Left lung (tissue), 4 donors: ENCODE measurements at regions not wholly inside any gene's neighbourhood (a gene's known extent, or its start where the extent isn't known, plus 50 kb on each side); places are given as distances from the start of the nearest gene placed in this dataset.
A peak's percentile ranks its signal among the peaks of the same experiment; 100 is the strongest.

Source experiments
- ATAC-seq: fragments of 200-7000 bp; cut with Tn5 transposase; one replicate; pipeline ENCODE4 v1.9.1; 2020; ENCODE audit warnings: moderate library complexity
- DNase-seq, 4 donors: peaks; one replicate each; pipeline ENCODE4 v3.0.0-alpha.2; 2013 to 2020
- H3K27ac ChIP-seq, 2 donors: fragments of 200-600 bp; sonication (generic) in 1 of 2; one replicate each; pipeline versions ENCODE4 v1.5.0 to v1.8.0; 2020 to 2021
- H3K27me3 ChIP-seq, 2 donors: fragments of 200-600 bp; sonication (generic) in 1 of 2; one replicate each; pipeline versions ENCODE4 v1.5.0 to v1.8.0; 2020 to 2021
- H3K36me3 ChIP-seq, 2 donors: fragments of 200-600 bp; sonication (generic) in 1 of 2; one replicate each; pipeline versions ENCODE4 v1.5.0 to v1.8.0; 2020 to 2021
- H3K4me1 ChIP-seq, 2 donors: fragments of 200-600 bp; one replicate each; pipeline ENCODE4 v1.8.0; 2021
- H3K4me3 ChIP-seq, 2 donors: fragments of 200-600 bp; sonication (generic) in 1 of 2; one replicate each; pipeline versions ENCODE4 v1.5.0 to v1.8.0; 2020 to 2021; ENCODE audit warnings: mild to moderate bottlenecking in 1 of 2
- H3K9me3 ChIP-seq, 2 donors: fragments of 200-600 bp; sonication (generic) in 1 of 2; one replicate each; pipeline versions ENCODE4 v1.5.0 to v1.8.0; 2020 to 2021
- intact Hi-C, 2 donors: fragments of 100-400 bp; cut with DNase I; formaldehyde crosslinking; loops; one replicate each; pipeline versions ENCODE4 v1.11.2 to v1.14.2; 2022
- TF ChIP-seq, protein P1 (sequence below), 2 donors: fragments of 200-600 bp; sonication (generic) in 1 of 2; IDR thresholded peaks; one replicate each; pipeline versions ENCODE4 v1.5.0 to v1.8.0; 2021; ENCODE audit warnings: antibody characterized with exemption in 2 of 2
- donor health status: DM: no; HTN: yes; CAD: no.
- donor health status: DM: no; HTN: no; CAD: no.

DNA sequence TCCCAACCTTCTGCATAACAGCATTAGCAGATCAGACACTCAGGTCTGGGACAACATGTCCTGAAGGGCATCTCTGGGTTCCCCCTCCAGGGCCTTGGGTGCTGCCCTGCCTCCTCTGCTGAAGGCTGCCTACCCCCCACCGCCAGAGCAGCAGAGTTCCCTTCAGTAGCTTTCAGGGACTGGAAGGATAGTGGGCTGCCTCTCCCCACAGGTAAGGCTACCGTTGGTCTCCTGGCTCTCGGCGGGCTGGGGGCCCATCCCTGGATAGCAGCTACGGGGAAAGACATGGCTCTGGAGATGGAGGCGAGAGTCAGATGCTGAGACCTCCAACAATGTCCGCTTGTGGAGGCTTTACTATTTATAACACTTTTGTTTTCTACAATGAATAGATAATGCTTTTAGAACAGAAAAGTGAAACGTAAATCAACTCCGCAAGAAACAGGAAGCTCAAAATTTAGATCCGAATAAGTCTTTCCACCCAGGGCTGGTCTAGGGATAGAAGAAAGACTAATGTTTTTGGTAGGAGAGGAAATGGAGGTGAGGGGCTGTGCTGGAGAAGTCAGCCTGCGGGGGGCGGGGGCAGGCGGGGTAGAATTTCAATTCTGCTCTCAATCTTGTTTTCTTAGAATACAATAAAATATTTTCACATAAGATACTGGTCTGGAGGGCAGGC lies 58.4 kb downstream of the ARL4C start:
- Histone ChIP-seq H3K4me3 (no peak overlapping the region), H3K27me3 (no peaks in the 10 kb centered on the region), H3K27ac (no peak overlapping the region), H3K36me3 (no peaks in the 10 kb centered on the region), H3K9me3 (no peaks in the 10 kb centered on the region), H3K4me1 (peaks cover 0 to 6% of the 10 kb centered on the region in 2 donors)
- TF ChIP-seq, protein P1, sequence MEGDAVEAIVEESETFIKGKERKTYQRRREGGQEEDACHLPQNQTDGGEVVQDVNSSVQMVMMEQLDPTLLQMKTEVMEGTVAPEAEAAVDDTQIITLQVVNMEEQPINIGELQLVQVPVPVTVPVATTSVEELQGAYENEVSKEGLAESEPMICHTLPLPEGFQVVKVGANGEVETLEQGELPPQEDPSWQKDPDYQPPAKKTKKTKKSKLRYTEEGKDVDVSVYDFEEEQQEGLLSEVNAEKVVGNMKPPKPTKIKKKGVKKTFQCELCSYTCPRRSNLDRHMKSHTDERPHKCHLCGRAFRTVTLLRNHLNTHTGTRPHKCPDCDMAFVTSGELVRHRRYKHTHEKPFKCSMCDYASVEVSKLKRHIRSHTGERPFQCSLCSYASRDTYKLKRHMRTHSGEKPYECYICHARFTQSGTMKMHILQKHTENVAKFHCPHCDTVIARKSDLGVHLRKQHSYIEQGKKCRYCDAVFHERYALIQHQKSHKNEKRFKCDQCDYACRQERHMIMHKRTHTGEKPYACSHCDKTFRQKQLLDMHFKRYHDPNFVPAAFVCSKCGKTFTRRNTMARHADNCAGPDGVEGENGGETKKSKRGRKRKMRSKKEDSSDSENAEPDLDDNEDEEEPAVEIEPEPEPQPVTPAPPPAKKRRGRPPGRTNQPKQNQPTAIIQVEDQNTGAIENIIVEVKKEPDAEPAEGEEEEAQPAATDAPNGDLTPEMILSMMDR (IDR thresholded peaks at IDR 0.05) = no peak
- intact Hi-C loops = no loop called here
- DNase-seq (no peak), ATAC-seq (no peak)

DNA sequence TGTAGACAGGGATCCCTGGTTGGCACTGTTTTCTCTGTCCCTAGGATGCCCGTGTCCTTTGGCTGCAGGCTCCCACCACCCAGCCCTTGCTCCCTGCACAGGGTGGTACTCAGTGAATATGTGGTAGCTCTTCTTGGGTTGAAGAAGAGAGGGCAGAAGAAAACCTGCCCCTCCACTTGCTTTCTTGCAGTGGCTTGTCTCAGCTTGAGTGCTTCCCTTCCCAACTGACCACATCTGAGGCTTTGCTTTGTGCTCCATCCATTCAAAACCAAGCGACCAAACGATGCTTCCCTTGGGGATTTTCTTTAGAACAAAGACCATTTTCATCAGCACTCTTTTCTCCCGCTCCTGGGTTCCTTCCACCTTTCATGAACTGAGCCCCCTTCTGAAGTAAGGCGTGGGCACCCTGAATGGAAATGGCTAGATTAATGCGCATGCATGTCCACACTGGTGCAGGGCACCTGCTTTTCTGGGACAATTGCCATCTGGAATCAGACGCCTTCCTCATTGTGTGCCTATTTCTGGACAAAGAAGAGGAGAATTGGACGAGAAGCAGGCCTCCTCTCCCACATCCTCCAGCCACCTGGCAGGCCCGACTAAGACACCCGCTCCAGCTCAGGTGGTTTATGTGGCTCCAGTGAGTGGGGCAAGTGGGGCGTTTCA lies 59.1 kb downstream of the ARL4C start:
- intact Hi-C loops = no loop called here
- no peaks in the 10 kb centered on the region for H3K36me3 ChIP-seq
- ATAC-seq = no peak
- H3K27me3 ChIP-seq = no peaks in the 10 kb centered on the region
- TF ChIP-seq, protein P1 (IDR thresholded peaks at IDR 0.05) = no peak
- peak overlapping the region in 1 of 2 donors; percentile 18 for H3K27ac ChIP-seq
- H3K9me3 ChIP-seq = no peaks in the 10 kb centered on the region
- DNase-seq = no peak
- H3K4me1 ChIP-seq = peaks cover 0 to 6% of the 10 kb centered on the region in 2 donors
- no peak overlapping the region for H3K4me3 ChIP-seq

DNA sequence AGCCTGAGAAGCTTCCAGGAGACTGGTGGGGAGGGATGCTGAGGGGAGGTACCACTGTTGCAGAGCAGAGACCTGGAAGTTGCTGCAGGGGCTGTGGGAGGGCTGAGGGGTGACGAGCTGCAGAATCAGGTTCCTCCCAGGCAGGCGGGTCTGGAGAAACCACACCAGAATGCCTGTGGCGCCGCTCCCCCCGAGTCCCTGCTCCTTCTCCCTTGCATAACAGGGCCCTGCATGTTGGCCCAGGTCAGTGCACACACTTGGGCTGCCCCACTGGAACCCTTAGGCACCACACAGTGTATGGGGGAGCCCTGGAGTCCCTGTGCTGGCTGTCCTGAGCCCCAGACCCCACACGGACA lies 60.4 kb downstream of the ARL4C start:
- Histone ChIP-seq H3K9me3 (no peaks in the 10 kb centered on the region), H3K4me1 (peaks cover 0 to 6% of the 10 kb centered on the region in 2 donors), H3K27ac (peak overlapping the region in 1 of 2 donors; percentile 23), H3K36me3 (no peaks in the 10 kb centered on the region), H3K4me3 (no peak overlapping the region), H3K27me3 (no peaks in the 10 kb centered on the region)
- intact Hi-C loops = no loop called here
- TF ChIP-seq, protein P1 (IDR thresholded peaks at IDR 0.05) = no peak
- peak; percentile 22 for ATAC-seq
- no peak for DNase-seq

DNA sequence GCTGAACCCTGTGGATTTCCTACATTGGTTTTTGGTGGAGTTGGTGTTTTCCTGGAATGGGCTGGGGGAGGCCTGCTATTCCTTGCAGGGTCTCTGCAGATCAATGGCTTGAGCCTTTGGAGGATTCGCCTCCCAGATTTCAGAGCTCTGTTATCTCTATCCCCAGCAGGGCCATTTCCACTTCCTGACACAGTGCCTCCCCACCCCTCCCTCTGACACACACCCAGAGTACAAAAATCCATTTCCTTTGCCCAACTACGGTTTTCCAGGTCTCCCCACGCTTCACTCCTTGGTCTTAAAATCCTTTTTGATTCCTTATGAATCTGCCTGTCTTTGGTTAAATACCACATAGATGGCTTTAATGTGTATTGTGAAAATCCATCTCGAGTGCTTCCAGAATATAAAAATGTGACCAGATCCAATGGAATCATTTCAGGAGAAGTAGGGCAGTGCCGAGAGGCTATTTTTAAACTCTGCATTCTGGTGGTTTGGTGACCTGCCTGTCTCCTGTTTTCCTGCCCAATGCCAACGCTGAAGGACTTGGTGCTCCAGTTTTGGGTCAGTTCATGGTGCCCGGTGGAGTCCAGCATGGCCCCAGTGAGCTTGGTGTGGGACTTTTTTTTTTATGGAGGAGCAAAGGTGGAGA lies 60.9 kb downstream of the ARL4C start:
- TF ChIP-seq, protein P1 (IDR thresholded peaks at IDR 0.05) = no peak
- H3K4me3 ChIP-seq = no peak overlapping the region
- no peaks in the 10 kb centered on the region for H3K9me3 ChIP-seq
- intact Hi-C loops = no loop called here
- ATAC-seq (no peak), DNase-seq (no peak)
- H3K27me3 ChIP-seq = no peaks in the 10 kb centered on the region
- H3K4me1 ChIP-seq = peaks cover 0 to 6% of the 10 kb centered on the region in 2 donors
- no peaks in the 10 kb centered on the region for H3K36me3 ChIP-seq
- peak overlapping the region in 1 of 2 donors; percentile 29 for H3K27ac ChIP-seq

DNA sequence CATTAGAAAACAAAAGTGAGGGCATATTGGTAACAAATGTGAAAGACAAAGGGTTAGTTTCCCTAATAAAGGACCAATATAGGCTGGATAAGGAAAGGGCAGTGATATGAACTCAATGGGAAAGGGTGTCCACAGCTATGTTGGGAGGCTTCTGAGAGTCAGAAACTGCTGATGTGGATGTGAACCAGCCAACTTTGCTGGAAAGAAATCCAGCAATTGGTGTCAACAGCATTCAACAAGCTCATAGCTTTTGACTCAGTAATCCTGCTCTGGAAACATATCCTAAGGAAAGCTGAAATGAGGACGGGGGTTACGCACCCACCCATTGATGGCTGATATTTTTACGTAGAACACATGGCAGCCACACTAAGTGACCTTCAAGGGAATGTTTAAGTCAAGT lies 63.7 kb downstream of the ARL4C start:
- no peak for ATAC-seq
- no peak for DNase-seq
- H3K4me3 ChIP-seq = no peak overlapping the region
- no peaks in the 10 kb centered on the region for H3K27me3 ChIP-seq
- peaks cover 0 to 6% of the 10 kb centered on the region in 2 donors for H3K4me1 ChIP-seq
- no peaks in the 10 kb centered on the region for H3K9me3 ChIP-seq
- no peak overlapping the region for H3K27ac ChIP-seq
- TF ChIP-seq, protein P1 (IDR thresholded peaks at IDR 0.05) = no peak
- H3K36me3 ChIP-seq = no peaks in the 10 kb centered on the region
- intact Hi-C loops = no loop called here
